GM23248 (cell line): ENCODE measurements at regions not wholly inside any gene's neighbourhood (a gene's known extent, or its start where the extent isn't known, plus 50 kb on each side); places are given as distances from the start of the nearest gene placed in this dataset.

Source experiments
- DNase-seq: peaks from one replicate; pipeline ENCODE4 v3.0.0-alpha.2; 2015
- H2AFZ ChIP-seq: fragments of 200-600 bp; sonication (generic); 2 replicates; pipeline ENCODE4 v1.6.1; 2016; ENCODE audit warnings: antibody characterized with exemption
- H3F3A ChIP-seq: fragments of 200-600 bp; sonication (generic); 2 replicates; pipeline ENCODE4 v1.6.1; 2016; ENCODE audit warnings: mild to moderate bottlenecking, antibody characterized with exemption, mixed run types; ENCODE audit not compliant: insufficient read depth
- H3K27ac ChIP-seq: fragments of 200-600 bp; sonication (generic); 2 replicates; pipeline ENCODE4 v1.5.1; 2016; ENCODE audit warnings: mild to moderate bottlenecking
- H3K27me3 ChIP-seq: fragments of 200-600 bp; sonication (generic); replicated peaks from 2 replicates; pipeline ENCODE4 v1.6.1; 2016; ENCODE audit warnings: mild to moderate bottlenecking; ENCODE audit not compliant: insufficient read depth
- H3K36me3 ChIP-seq: fragments of 200-600 bp; sonication (generic); 2 replicates; pipeline ENCODE4 v1.6.1; 2016; ENCODE audit warnings: low read depth, mild to moderate bottlenecking
- H3K4me1 ChIP-seq: fragments of 200-600 bp; sonication (generic); 2 replicates; pipeline ENCODE4 v1.6.1; 2016; ENCODE audit warnings: mild to moderate bottlenecking; ENCODE audit not compliant: insufficient read depth
- H3K4me2 ChIP-seq: fragments of 200-600 bp; sonication (generic); one replicate; pipeline ENCODE4 v1.6.1; 2016; ENCODE audit warnings: mild to moderate bottlenecking; ENCODE audit not compliant: unreplicated experiment
- H3K4me3 ChIP-seq: fragments of 200-600 bp; sonication (generic); 2 replicates; pipeline ENCODE4 v1.5.1; 2016; ENCODE audit warnings: mild to moderate bottlenecking
- H3K79me2 ChIP-seq: fragments of 200-600 bp; sonication (generic); 2 replicates; pipeline ENCODE4 v1.6.1; 2016; ENCODE audit warnings: mild to moderate bottlenecking; ENCODE audit not compliant: insufficient read depth
- H3K9ac ChIP-seq: fragments of 200-600 bp; sonication (generic); 2 replicates; pipeline ENCODE4 v1.6.1; 2016; ENCODE audit warnings: mild to moderate bottlenecking
- H3K9me2 ChIP-seq: fragments of 200-600 bp; sonication (generic); 2 replicates; pipeline ENCODE4 v1.6.1; 2016; ENCODE audit warnings: mixed run types, mild to moderate bottlenecking, moderate library complexity; ENCODE audit not compliant: insufficient read depth
- H3K9me3 ChIP-seq: fragments of 200-600 bp; sonication (generic); one replicate; pipeline ENCODE4 v1.6.1; 2017; ENCODE audit warnings: low read depth
- H4K20me1 ChIP-seq: fragments of 200-600 bp; sonication (generic); 2 replicates; pipeline ENCODE4 v1.6.0; 2016; ENCODE audit not compliant: insufficient read depth
- EZH2 ChIP-seq: fragments of 200-600 bp; sonication (generic); IDR thresholded peaks from 2 replicates; pipeline ENCODE4 v1.6.1; 2018; ENCODE audit warnings: antibody characterized with exemption, mild to moderate bottlenecking; ENCODE audit not compliant: insufficient read depth, poor library complexity, severe bottlenecking
- EZH2phosphoT487 ChIP-seq: fragments of 200-600 bp; sonication (generic); IDR thresholded peaks from 2 replicates; pipeline ENCODE4 v1.6.1; 2018; ENCODE audit warnings: antibody characterized with exemption, moderate library complexity, mild to moderate bottlenecking, low read depth; ENCODE audit not compliant: insufficient read depth
- WGBS, 2 experiments: methylation state at CpG; one replicate each; pipeline ENCODE4 v1.1.6; 2015 to 2017; ENCODE audit warnings: low lambda C conversion rate in 2 of 2, low coverage in 1 of 2; ENCODE audit errors: missing lambda C conversion rate in 2 of 2; 5-methylcytosine and 5-hydroxymethylcytosine counted together
- in situ Hi-C: fragments of 300-500 bp; cut with MboI; formaldehyde crosslinking; loops from 2 replicates; pipeline ENCODE4 v1.15.0; 2020

- peaks cover 6% of the 10 kb centered on the region for H3K4me1 ChIP-seq
- H3K36me3 ChIP-seq, result no peaks in the 10 kb centered on the region
- H4K20me1 ChIP-seq, result no peaks in the 10 kb centered on the region
- no peaks in the 10 kb centered on the region; the same call in 1 of the 2 replicates for H3F3A ChIP-seq
- H3K9ac ChIP-seq, result no peak overlapping the region
- H3K9me3 ChIP-seq, result no peaks in the 10 kb centered on the region
- no peak overlapping the region for H3K4me3 ChIP-seq
- H2AFZ ChIP-seq, result no peak overlapping the region
- H3K79me2 ChIP-seq, result no peaks in the 10 kb centered on the region
- in situ Hi-C loops, result no loop called here
- H3K27me3 ChIP-seq, result no peaks in the 10 kb centered on the region
- no peak for TF ChIP-seq EZH2
- TF ChIP-seq EZH2phosphoT487, result no peak
- H3K9me2 ChIP-seq, result no peaks in the 10 kb centered on the region
- H3K4me2 ChIP-seq, result no peak overlapping the region
- no peak for DNase-seq
- no peak overlapping the region for H3K27ac ChIP-seq
- 89% methylated on average over 9 of the region's 9 CpGs for WGBS, 2 experiments
Measured at GRCh38 chr15:66956672-66957430, 108.6 kb upstream of the SMAD3 start.

DNA sequence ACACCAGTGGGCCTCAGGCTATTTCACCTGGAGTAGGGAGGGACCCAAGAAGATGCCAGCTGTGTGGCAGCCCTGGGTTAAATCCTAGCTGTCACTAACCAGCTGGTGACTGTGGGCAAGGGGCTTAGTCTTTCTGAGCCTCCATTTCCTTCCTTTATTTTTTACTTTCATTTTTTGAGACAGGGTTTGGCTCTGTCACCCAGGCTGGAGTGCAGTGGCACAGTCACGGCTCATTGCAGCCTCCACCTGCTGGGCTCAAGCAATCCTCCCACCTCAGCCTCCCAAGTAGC, 108.0 kb upstream of the SMAD3 start:
- no peaks in the 10 kb centered on the region for H3K9me3 ChIP-seq
- H3K79me2 ChIP-seq, result no peaks in the 10 kb centered on the region
- H3K9ac ChIP-seq, result no peak overlapping the region
- H3K36me3 ChIP-seq, result no peaks in the 10 kb centered on the region
- no peak overlapping the region for H3K27ac ChIP-seq
- DNase-seq, result no peak
- H3K27me3 ChIP-seq, result no peaks in the 10 kb centered on the region
- no peak overlapping the region for H3K4me3 ChIP-seq
- no peak overlapping the region for H2AFZ ChIP-seq
- in situ Hi-C loops, result no loop called here
- no peaks in the 10 kb centered on the region for H3K9me2 ChIP-seq
- TF ChIP-seq EZH2phosphoT487 (no peak), EZH2 (no peak)
- H4K20me1 ChIP-seq, result no peaks in the 10 kb centered on the region
- no peaks in the 10 kb centered on the region; the same call in 1 of the 2 replicates for H3F3A ChIP-seq
- H3K4me2 ChIP-seq, result no peak overlapping the region
- peaks cover 4% of the 10 kb centered on the region for H3K4me1 ChIP-seq
- 88 to 94% methylated on average over 1 of the region's 1 CpG for WGBS, 2 experiments

- Histone ChIP-seq H3K27me3 (no peaks in the 10 kb centered on the region), H4K20me1 (no peaks in the 10 kb centered on the region), H3K4me3 (no peak overlapping the region), H3K9ac (no peak overlapping the region), H3K79me2 (no peaks in the 10 kb centered on the region), H3K9me2 (no peaks in the 10 kb centered on the region), H3K4me1 (peaks cover 4% of the 10 kb centered on the region), H3K36me3 (no peaks in the 10 kb centered on the region), H3F3A (no peaks in the 10 kb centered on the region), H2AFZ (no peak overlapping the region), H3K4me2 (no peak overlapping the region), H3K9me3 (no peaks in the 10 kb centered on the region), H3K27ac (no peak overlapping the region)
- in situ Hi-C loops, result no loop called here
- no peak for DNase-seq
- WGBS, 2 experiments, result 79 to 81% methylated on average over 8 to 10 of the region's 10 CpGs
- TF ChIP-seq EZH2phosphoT487 (no peak), EZH2 (no peak)
Measured at GRCh38 chr15:66959066-66959465, 106.3 kb upstream of the SMAD3 start.

DNA sequence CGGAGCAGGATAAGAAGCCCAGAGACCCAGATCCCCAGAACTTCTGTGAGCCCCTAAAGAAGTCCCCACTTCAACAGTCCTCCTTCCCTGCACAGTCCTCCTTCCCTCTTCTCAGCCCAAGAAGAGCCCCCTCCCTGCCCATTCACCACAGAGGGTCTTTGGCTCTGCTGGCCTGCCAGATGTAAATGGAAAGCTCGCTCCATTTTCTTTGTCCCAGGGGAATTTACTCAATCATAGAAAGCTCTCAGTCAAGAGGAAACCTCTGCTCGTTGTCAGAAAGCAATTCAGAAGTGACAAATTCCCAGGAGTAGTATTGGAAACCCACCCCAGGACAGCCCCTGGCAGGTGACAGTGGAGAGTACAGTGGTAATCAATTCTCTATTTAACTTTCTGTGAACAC, 105.5 kb upstream of the SMAD3 start:
- in situ Hi-C loops, result no loop called here
- H3K9ac ChIP-seq, result no peak overlapping the region
- WGBS, 2 experiments, result 68 to 73% methylated on average over 3 of the region's 3 CpGs

More for the DNA sequence above, 105.5 kb upstream of the SMAD3 start:
- H3K9me3 ChIP-seq, result no peaks in the 10 kb centered on the region
- no peaks in the 10 kb centered on the region for H4K20me1 ChIP-seq
- H3K27me3 ChIP-seq, result no peaks in the 10 kb centered on the region
- peaks cover 4% of the 10 kb centered on the region for H3K4me1 ChIP-seq
- H3K36me3 ChIP-seq, result no peaks in the 10 kb centered on the region
- no peak for DNase-seq
- H3K4me3 ChIP-seq, result no peak overlapping the region
- no peak overlapping the region for H3K27ac ChIP-seq
- H3F3A ChIP-seq, result no peaks in the 10 kb centered on the region
- no peaks in the 10 kb centered on the region for H3K79me2 ChIP-seq
- H2AFZ ChIP-seq, result no peak overlapping the region
- TF ChIP-seq EZH2 (no peak), EZH2phosphoT487 (no peak)
- no peaks in the 10 kb centered on the region for H3K9me2 ChIP-seq
- H3K4me2 ChIP-seq, result no peak overlapping the region
